ENCODE measurements at regions not wholly inside any gene's neighbourhood (a gene's known extent, or its start where the extent isn't known, plus 50 kb on each side); places are given as distances from the start of the nearest gene placed in this dataset.
"Not testable (repeated sequence)": the region's sequence is repeated elsewhere in the genome, so short reads cannot be mapped to it uniquely, and the experiment has no call there.

DNA sequence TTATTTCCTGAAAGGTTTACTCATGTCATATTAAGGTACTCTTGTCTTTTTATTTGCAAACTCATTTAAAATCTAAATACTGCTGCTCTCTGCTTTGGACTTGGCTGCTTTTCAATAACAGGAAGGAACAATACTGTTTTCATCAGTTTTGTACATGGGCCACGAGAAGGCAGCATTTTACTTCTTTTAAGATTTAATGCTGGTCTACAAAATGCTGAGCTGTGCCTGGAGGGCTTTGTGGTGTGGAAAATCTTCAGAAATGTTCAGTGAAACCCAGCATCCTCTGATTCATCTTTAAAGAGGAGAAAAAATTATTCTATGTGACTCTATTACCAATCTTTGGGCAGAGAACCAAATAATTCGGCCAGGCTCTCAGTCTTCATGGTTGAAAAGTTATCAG, 155.9 kb downstream of the POTEB3 start:
- H2BK120ac ChIP-seq (ENCODE audit: low read depth, low read length); H2BK12ac ChIP-seq (ENCODE audit: low read length); H3K9ac ChIP-seq (ENCODE audit: low read depth, low read length, poor library complexity); H3K79me1 ChIP-seq (ENCODE audit: low read depth, low read length); DNase-seq (ENCODE audit: low spot score); H4K91ac ChIP-seq (ENCODE audit: low read depth, low read length, poor library complexity); H3K18ac ChIP-seq (ENCODE audit: low read length); H3K9me3 ChIP-seq (replicated peaks in 1 of 2; ENCODE audit: control insufficient read depth in 2 of 2, insufficient read depth in 1 of 2, low read depth in 1 of 2, low read length in 2 of 2); H4K8ac ChIP-seq (ENCODE audit: low read depth, low read length); H3K4me2 ChIP-seq (ENCODE audit: insufficient read depth, low read length, poor library complexity, severe bottlenecking); H3K4ac ChIP-seq (ENCODE audit: low read length); H3K4me1 ChIP-seq (ENCODE audit: control insufficient read depth in 2 of 2, insufficient read depth in 1 of 2, low read depth in 1 of 2, low read length in 2 of 2); H2AK5ac ChIP-seq (ENCODE audit: low read depth, low read length); H3K14ac ChIP-seq (ENCODE audit: low read length); H2AFZ ChIP-seq (ENCODE audit: low read length); H2BK15ac ChIP-seq (ENCODE audit: low read length); H3K36me3 ChIP-seq (replicated peaks in 1 of 2; ENCODE audit: control insufficient read depth in 2 of 2, insufficient read depth in 2 of 2, low read length in 2 of 2); H3K4me3 ChIP-seq (ENCODE audit: low read length in 2 of 2); H3K27ac ChIP-seq (replicated peaks; ENCODE audit: low read length); H2BK5ac ChIP-seq (ENCODE audit: low read length); H3K23ac ChIP-seq (ENCODE audit: low read depth, low read length, poor library complexity); H3K27me3 ChIP-seq (ENCODE audit: control insufficient read depth in 3 of 3, insufficient read depth in 3 of 3, low read depth in 1 of 3, low read length in 3 of 3): not testable (repeated sequence)
- no CpG with 5 or more reads among the region's 2 CpGs for WGBS, 2 donors (ENCODE audit: extremely low coverage in 2 of 2, insufficient read length in 2 of 2, insufficient replicate concordance in 1 of 2)

DNA sequence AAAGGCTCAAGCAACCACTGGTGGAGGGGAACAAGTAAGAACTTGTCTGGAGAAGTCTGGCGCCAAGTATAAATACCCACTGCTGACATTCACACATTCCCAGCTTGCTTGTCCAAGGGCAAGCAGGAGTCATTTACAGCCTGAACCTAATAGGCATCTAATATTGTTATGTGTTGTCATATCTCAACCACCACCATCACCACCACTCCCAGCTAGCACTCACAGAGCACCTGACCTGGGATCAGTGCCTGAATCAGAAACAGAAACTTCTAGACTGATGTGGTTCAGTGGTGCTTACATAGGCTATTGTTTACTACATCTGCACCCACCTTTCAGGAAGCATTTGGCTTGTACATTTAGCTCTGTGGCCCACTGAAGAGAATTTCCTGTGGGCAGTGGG, 157.1 kb downstream of the POTEB3 start:
- WGBS, 2 donors (ENCODE audit: extremely low coverage in 2 of 2, insufficient read length in 2 of 2, insufficient replicate concordance in 1 of 2), result no CpG with 5 or more reads among the region's 1 CpG
- H3K79me1 ChIP-seq (ENCODE audit: low read depth, low read length); H2BK120ac ChIP-seq (ENCODE audit: low read depth, low read length); H2BK15ac ChIP-seq (ENCODE audit: low read length); H3K27me3 ChIP-seq (ENCODE audit: control insufficient read depth in 3 of 3, insufficient read depth in 3 of 3, low read depth in 1 of 3, low read length in 3 of 3); H2AK5ac ChIP-seq (ENCODE audit: low read depth, low read length); H3K4me2 ChIP-seq (ENCODE audit: insufficient read depth, low read length, poor library complexity, severe bottlenecking); H3K14ac ChIP-seq (ENCODE audit: low read length); H4K91ac ChIP-seq (ENCODE audit: low read depth, low read length, poor library complexity); H3K23ac ChIP-seq (ENCODE audit: low read depth, low read length, poor library complexity); H3K36me3 ChIP-seq (replicated peaks in 1 of 2; ENCODE audit: control insufficient read depth in 2 of 2, insufficient read depth in 2 of 2, low read length in 2 of 2); H3K9me3 ChIP-seq (replicated peaks in 1 of 2; ENCODE audit: control insufficient read depth in 2 of 2, insufficient read depth in 1 of 2, low read depth in 1 of 2, low read length in 2 of 2); H3K4me1 ChIP-seq (ENCODE audit: control insufficient read depth in 2 of 2, insufficient read depth in 1 of 2, low read depth in 1 of 2, low read length in 2 of 2); H3K4me3 ChIP-seq (ENCODE audit: low read length in 2 of 2); H2AFZ ChIP-seq (ENCODE audit: low read length); H3K4ac ChIP-seq (ENCODE audit: low read length); H2BK5ac ChIP-seq (ENCODE audit: low read length); H3K27ac ChIP-seq (replicated peaks; ENCODE audit: low read length); H4K8ac ChIP-seq (ENCODE audit: low read depth, low read length); H3K18ac ChIP-seq (ENCODE audit: low read length); H2BK12ac ChIP-seq (ENCODE audit: low read length); DNase-seq (ENCODE audit: low spot score); H3K9ac ChIP-seq (ENCODE audit: low read depth, low read length, poor library complexity): not testable (repeated sequence)

GRCh38 chr15:21280272-21280671, 160.0 kb downstream of the POTEB3 start:
- H3K23ac ChIP-seq (ENCODE audit: low read depth, low read length, poor library complexity); H3K4me3 ChIP-seq (ENCODE audit: low read length in 2 of 2); H3K4me2 ChIP-seq (ENCODE audit: insufficient read depth, low read length, poor library complexity, severe bottlenecking); H2AFZ ChIP-seq (ENCODE audit: low read length); H3K4ac ChIP-seq (ENCODE audit: low read length); H3K9ac ChIP-seq (ENCODE audit: low read depth, low read length, poor library complexity); H3K4me1 ChIP-seq (ENCODE audit: control insufficient read depth in 2 of 2, insufficient read depth in 1 of 2, low read depth in 1 of 2, low read length in 2 of 2); H2BK120ac ChIP-seq (ENCODE audit: low read depth, low read length); H2BK12ac ChIP-seq (ENCODE audit: low read length); H3K9me3 ChIP-seq (replicated peaks in 1 of 2; ENCODE audit: control insufficient read depth in 2 of 2, insufficient read depth in 1 of 2, low read depth in 1 of 2, low read length in 2 of 2); H2BK15ac ChIP-seq (ENCODE audit: low read length); H3K14ac ChIP-seq (ENCODE audit: low read length); H3K18ac ChIP-seq (ENCODE audit: low read length); H4K91ac ChIP-seq (ENCODE audit: low read depth, low read length, poor library complexity); H3K36me3 ChIP-seq (replicated peaks in 1 of 2; ENCODE audit: control insufficient read depth in 2 of 2, insufficient read depth in 2 of 2, low read length in 2 of 2); H2BK5ac ChIP-seq (ENCODE audit: low read length); H2AK5ac ChIP-seq (ENCODE audit: low read depth, low read length); H3K27me3 ChIP-seq (ENCODE audit: control insufficient read depth in 3 of 3, insufficient read depth in 3 of 3, low read depth in 1 of 3, low read length in 3 of 3); H4K8ac ChIP-seq (ENCODE audit: low read depth, low read length); DNase-seq (ENCODE audit: low spot score); H3K27ac ChIP-seq (replicated peaks; ENCODE audit: low read length); H3K79me1 ChIP-seq (ENCODE audit: low read depth, low read length): not testable (repeated sequence)
- WGBS, 2 donors (ENCODE audit: extremely low coverage in 2 of 2, insufficient read length in 2 of 2, insufficient replicate concordance in 1 of 2), result no CpG with 5 or more reads among the region's 3 CpGs

DNA sequence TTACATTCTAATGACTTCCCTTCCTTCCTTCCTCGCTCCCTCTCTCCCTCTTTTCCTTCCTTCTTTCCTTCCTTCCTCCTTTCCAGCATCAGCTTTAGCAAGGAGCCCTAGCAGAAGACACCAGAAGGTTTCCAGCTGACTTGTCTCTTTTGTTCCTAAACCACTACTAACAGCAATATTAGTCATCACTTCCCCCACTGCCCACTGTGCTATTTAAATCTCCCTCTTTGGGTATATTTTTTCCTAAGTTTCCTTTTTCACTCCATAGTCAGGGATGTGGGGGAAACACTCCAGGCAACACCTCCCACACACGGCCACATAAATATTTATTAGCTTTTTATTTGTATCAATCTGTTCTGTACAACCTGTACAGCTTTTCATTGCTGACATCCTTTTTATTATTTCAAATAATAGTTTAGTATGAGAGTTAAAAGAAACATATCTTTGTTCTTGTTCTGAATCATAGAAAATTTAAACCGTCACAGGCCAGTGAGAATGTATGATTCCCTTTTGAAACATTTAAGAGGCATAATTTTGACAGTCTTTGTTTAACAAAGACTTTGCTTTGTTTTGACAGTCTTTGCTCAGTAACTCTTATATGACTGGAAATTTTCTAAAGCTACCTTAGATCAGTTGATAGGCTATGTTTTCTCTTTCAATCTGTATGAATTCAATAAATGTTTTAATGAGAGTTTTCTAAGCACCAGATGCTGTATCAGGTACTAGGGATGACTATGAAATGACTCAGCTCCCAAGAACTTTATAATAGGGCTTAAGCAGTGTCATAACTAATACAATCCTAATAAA, 167.9 kb downstream of the POTEB3 start:
- not testable (repeated sequence) for H3K79me1 ChIP-seq (ENCODE audit: low read depth, low read length); H2BK15ac ChIP-seq (ENCODE audit: low read length); H3K4ac ChIP-seq (ENCODE audit: low read length); H2AK5ac ChIP-seq (ENCODE audit: low read depth, low read length); H3K36me3 ChIP-seq (replicated peaks in 1 of 2; ENCODE audit: control insufficient read depth in 2 of 2, insufficient read depth in 2 of 2, low read length in 2 of 2); H3K4me2 ChIP-seq (ENCODE audit: insufficient read depth, low read length, poor library complexity, severe bottlenecking); H3K9ac ChIP-seq (ENCODE audit: low read depth, low read length, poor library complexity); H2BK5ac ChIP-seq (ENCODE audit: low read length); H3K4me1 ChIP-seq (ENCODE audit: control insufficient read depth in 2 of 2, insufficient read depth in 1 of 2, low read depth in 1 of 2, low read length in 2 of 2); H3K23ac ChIP-seq (ENCODE audit: low read depth, low read length, poor library complexity); H2BK12ac ChIP-seq (ENCODE audit: low read length); H2BK120ac ChIP-seq (ENCODE audit: low read depth, low read length); H2AFZ ChIP-seq (ENCODE audit: low read length); H3K27ac ChIP-seq (replicated peaks; ENCODE audit: low read length); H3K27me3 ChIP-seq (ENCODE audit: control insufficient read depth in 3 of 3, insufficient read depth in 3 of 3, low read depth in 1 of 3, low read length in 3 of 3); H3K9me3 ChIP-seq (replicated peaks in 1 of 2; ENCODE audit: control insufficient read depth in 2 of 2, insufficient read depth in 1 of 2, low read depth in 1 of 2, low read length in 2 of 2); H3K18ac ChIP-seq (ENCODE audit: low read length); H3K4me3 ChIP-seq (ENCODE audit: low read length in 2 of 2); H4K91ac ChIP-seq (ENCODE audit: low read depth, low read length, poor library complexity); H4K8ac ChIP-seq (ENCODE audit: low read depth, low read length); DNase-seq (ENCODE audit: low spot score); H3K14ac ChIP-seq (ENCODE audit: low read length)
- no CpG with 5 or more reads among the region's 3 CpGs for WGBS, 2 donors (ENCODE audit: extremely low coverage in 2 of 2, insufficient read length in 2 of 2, insufficient replicate concordance in 1 of 2)
